ENCODE measurements at regions not wholly inside any gene's neighbourhood (a gene's known extent, or its start where the extent isn't known, plus 50 kb on each side); places are given as distances from the start of the nearest gene placed in this dataset.

DNA sequence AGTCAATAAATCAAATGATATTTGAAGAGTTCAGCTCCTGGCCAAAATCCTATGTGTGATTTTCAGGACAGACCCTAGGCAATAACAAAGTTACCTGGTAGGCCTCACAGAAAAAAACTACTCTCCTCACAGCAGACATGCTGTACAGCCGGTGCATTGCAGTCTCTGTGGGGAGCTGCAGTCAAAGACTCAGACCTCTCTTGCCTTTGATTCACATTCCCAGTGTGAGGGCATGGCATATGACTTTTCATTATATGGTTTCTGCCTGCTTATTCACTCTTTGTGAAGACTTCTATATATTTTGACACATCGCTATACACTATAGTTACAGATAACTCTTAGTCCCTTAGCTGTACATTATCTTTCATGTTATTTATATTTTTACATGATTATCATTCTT, 2684.3 kb upstream of the PCDH20 start:
- Histone ChIP-seq H3K27ac (ENCODE audit: low read depth, low read length) (no peak overlapping the region), H3K27me3 (ENCODE audit: insufficient read depth, low read length) (no peaks in the 10 kb centered on the region), H3K4me3 (ENCODE audit: insufficient read depth, low read depth, low read length) (no peak overlapping the region), H3K4me1 (ENCODE audit: insufficient read depth, low read length) (no peaks in the 10 kb centered on the region), H3K9ac (ENCODE audit: low read length) (no peak overlapping the region), H3K79me2 (ENCODE audit: insufficient read depth, low read length) (no peaks in the 10 kb centered on the region), H2AFZ (ENCODE audit: low read depth, low read length) (no peak overlapping the region), H3K36me3 (ENCODE audit: insufficient read depth, low read length) (no peaks in the 10 kb centered on the region), H3K9me3 (ENCODE audit: insufficient read depth, low read depth, low read length) (no peaks in the 10 kb centered on the region), H3K4me2 (ENCODE audit: low read length) (no peak overlapping the region), H4K20me1 (ENCODE audit: insufficient read depth, low read length) (no peaks in the 10 kb centered on the region)
- no peak for DNase-seq (ENCODE audit: low read depth)
- no peaks in the 10 kb centered on the region for H3K27me3 Mint-ChIP-seq (ENCODE audit: low read depth, unreplicated experiment)
- no peak for FAIRE-seq
- no peaks in the 10 kb centered on the region for H3K9me3 Mint-ChIP-seq (ENCODE audit: unreplicated experiment)
- no peak for TF ChIP-seq EZH2 (IDR thresholded peaks at IDR 0.05; ENCODE audit: insufficient read depth, low read length)
- TF ChIP-seq, protein P1, sequence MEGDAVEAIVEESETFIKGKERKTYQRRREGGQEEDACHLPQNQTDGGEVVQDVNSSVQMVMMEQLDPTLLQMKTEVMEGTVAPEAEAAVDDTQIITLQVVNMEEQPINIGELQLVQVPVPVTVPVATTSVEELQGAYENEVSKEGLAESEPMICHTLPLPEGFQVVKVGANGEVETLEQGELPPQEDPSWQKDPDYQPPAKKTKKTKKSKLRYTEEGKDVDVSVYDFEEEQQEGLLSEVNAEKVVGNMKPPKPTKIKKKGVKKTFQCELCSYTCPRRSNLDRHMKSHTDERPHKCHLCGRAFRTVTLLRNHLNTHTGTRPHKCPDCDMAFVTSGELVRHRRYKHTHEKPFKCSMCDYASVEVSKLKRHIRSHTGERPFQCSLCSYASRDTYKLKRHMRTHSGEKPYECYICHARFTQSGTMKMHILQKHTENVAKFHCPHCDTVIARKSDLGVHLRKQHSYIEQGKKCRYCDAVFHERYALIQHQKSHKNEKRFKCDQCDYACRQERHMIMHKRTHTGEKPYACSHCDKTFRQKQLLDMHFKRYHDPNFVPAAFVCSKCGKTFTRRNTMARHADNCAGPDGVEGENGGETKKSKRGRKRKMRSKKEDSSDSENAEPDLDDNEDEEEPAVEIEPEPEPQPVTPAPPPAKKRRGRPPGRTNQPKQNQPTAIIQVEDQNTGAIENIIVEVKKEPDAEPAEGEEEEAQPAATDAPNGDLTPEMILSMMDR (IDR thresholded peaks at IDR 0.05; ENCODE audit: insufficient read depth, low read depth, low read length): no peak
- H3K4me1 Mint-ChIP-seq (ENCODE audit: low read depth, unreplicated experiment): no peaks in the 10 kb centered on the region
- no peak overlapping the region for H3K27ac Mint-ChIP-seq (ENCODE audit: unreplicated experiment)
- H3K36me3 Mint-ChIP-seq (ENCODE audit: low read depth, unreplicated experiment): no peaks in the 10 kb centered on the region
- no peak overlapping the region for H3K4me3 Mint-ChIP-seq (ENCODE audit: unreplicated experiment)

DNA sequence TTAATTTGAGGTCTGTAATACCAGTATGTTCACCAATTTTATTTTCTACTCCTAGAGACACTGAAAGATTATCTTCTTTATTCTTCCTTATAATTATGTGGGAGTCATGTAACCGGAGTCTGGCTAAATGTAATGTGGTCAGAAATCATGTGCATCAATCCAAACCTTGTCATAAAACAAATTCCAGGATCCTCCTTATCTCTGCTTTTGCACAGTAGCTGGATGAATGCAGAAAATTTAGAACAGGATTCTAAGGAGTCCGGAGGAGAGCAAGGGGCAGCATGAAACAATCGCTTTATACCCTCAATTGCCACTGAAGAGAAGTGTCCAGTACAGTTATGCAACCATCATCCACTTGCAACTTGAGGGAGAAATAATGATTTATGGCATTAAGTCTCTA, 2674.7 kb upstream of the PCDH20 start:
- Histone ChIP-seq H3K36me3 (ENCODE audit: insufficient read depth, low read length) (no peaks in the 10 kb centered on the region), H4K20me1 (ENCODE audit: insufficient read depth, low read length) (no peaks in the 10 kb centered on the region), H3K9ac (ENCODE audit: low read length) (no peak overlapping the region), H2AFZ (ENCODE audit: low read depth, low read length) (no peak overlapping the region), H3K9me3 (ENCODE audit: insufficient read depth, low read depth, low read length) (no peaks in the 10 kb centered on the region), H3K27me3 (ENCODE audit: insufficient read depth, low read length) (no peaks in the 10 kb centered on the region), H3K4me2 (ENCODE audit: low read length) (no peak overlapping the region), H3K4me3 (ENCODE audit: insufficient read depth, low read depth, low read length) (no peak overlapping the region), H3K27ac (ENCODE audit: low read depth, low read length) (no peak overlapping the region), H3K4me1 (ENCODE audit: insufficient read depth, low read length) (no peaks in the 10 kb centered on the region), H3K79me2 (ENCODE audit: insufficient read depth, low read length) (no peaks in the 10 kb centered on the region)
- DNase-seq (ENCODE audit: low read depth) (no peak), FAIRE-seq (no peak)
- Mint-ChIP-seq H3K4me3 (ENCODE audit: unreplicated experiment) (no peak overlapping the region), H3K27me3 (ENCODE audit: low read depth, unreplicated experiment) (no peaks in the 10 kb centered on the region), H3K36me3 (ENCODE audit: low read depth, unreplicated experiment) (no peaks in the 10 kb centered on the region), H3K4me1 (ENCODE audit: low read depth, unreplicated experiment) (no peaks in the 10 kb centered on the region), H3K27ac (ENCODE audit: unreplicated experiment) (no peak overlapping the region), H3K9me3 (ENCODE audit: unreplicated experiment) (no peaks in the 10 kb centered on the region)
- TF ChIP-seq EZH2 (IDR thresholded peaks at IDR 0.05; ENCODE audit: insufficient read depth, low read length): no peak
- TF ChIP-seq, protein P1 (IDR thresholded peaks at IDR 0.05; ENCODE audit: insufficient read depth, low read depth, low read length): no peak

DNA sequence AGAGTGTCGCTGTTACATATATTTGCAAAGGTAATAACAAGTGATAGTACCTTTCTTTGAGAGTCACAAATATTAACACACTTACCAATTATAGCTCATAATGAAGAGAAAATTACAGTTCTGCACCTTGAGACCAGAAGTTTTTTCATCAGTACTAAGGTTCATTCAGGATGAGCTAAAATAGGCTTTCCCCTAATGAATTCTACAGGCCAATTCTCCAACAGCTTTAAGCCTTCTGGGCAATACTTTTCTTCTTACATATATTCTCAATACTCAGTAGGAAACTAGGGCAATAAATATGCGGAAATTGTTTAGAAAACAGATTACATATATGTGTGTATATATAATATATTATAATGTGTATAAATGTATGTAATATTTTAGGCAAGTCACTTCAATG, 2672.8 kb upstream of the PCDH20 start:
- no peak overlapping the region for H3K27ac ChIP-seq (ENCODE audit: low read depth, low read length)
- no peaks in the 10 kb centered on the region for H3K27me3 Mint-ChIP-seq (ENCODE audit: low read depth, unreplicated experiment)
- H3K4me1 ChIP-seq (ENCODE audit: insufficient read depth, low read length): no peaks in the 10 kb centered on the region
- H3K36me3 ChIP-seq (ENCODE audit: insufficient read depth, low read length): no peaks in the 10 kb centered on the region
- H3K27me3 ChIP-seq (ENCODE audit: insufficient read depth, low read length): no peaks in the 10 kb centered on the region
- H3K4me2 ChIP-seq (ENCODE audit: low read length): no peak overlapping the region
- H3K9me3 ChIP-seq (ENCODE audit: insufficient read depth, low read depth, low read length): no peaks in the 10 kb centered on the region
- H2AFZ ChIP-seq (ENCODE audit: low read depth, low read length): no peak overlapping the region
- no peak overlapping the region for H3K9ac ChIP-seq (ENCODE audit: low read length)
- DNase-seq (ENCODE audit: low read depth): no peak
- FAIRE-seq: no peak
- H3K27ac Mint-ChIP-seq (ENCODE audit: unreplicated experiment): no peak overlapping the region
- no peaks in the 10 kb centered on the region for H4K20me1 ChIP-seq (ENCODE audit: insufficient read depth, low read length)
- TF ChIP-seq, protein P1 (IDR thresholded peaks at IDR 0.05; ENCODE audit: insufficient read depth, low read depth, low read length): no peak
- TF ChIP-seq EZH2 (IDR thresholded peaks at IDR 0.05; ENCODE audit: insufficient read depth, low read length): no peak
- no peaks in the 10 kb centered on the region for H3K4me1 Mint-ChIP-seq (ENCODE audit: low read depth, unreplicated experiment)
- H3K79me2 ChIP-seq (ENCODE audit: insufficient read depth, low read length): no peaks in the 10 kb centered on the region
- no peaks in the 10 kb centered on the region for H3K9me3 Mint-ChIP-seq (ENCODE audit: unreplicated experiment)
- no peaks in the 10 kb centered on the region for H3K36me3 Mint-ChIP-seq (ENCODE audit: low read depth, unreplicated experiment)
- no peak overlapping the region for H3K4me3 ChIP-seq (ENCODE audit: insufficient read depth, low read depth, low read length)
- no peak overlapping the region for H3K4me3 Mint-ChIP-seq (ENCODE audit: unreplicated experiment)

All from astrocyte (in vitro differentiated cells and primary cell).